ENCODE measurements at regions not wholly inside any gene's neighbourhood (a gene's known extent, or its start where the extent isn't known, plus 50 kb on each side); places are given as distances from the start of the nearest gene placed in this dataset.

DNA sequence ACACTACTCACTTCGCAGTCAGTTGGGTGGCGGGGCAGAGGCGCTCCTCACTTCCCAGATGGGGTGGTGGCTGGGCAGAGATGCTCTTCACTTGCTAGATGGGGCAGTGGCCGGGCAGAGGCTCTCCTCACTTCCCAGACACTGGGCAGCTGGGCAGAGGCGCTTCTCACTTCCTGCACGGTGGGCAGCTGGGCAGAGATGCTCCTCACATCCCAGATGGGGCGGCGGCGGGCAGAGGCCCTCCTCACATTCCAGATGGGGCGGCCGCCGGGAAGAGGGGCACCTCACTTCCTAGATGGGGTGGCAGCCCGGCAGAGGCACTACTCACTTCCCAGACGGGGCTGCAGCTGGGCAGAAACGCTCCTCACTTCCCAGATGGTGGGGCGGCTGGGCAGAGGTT is 199.8 kb downstream of the RTL9 start:
- TF ChIP-seq, protein P1, sequence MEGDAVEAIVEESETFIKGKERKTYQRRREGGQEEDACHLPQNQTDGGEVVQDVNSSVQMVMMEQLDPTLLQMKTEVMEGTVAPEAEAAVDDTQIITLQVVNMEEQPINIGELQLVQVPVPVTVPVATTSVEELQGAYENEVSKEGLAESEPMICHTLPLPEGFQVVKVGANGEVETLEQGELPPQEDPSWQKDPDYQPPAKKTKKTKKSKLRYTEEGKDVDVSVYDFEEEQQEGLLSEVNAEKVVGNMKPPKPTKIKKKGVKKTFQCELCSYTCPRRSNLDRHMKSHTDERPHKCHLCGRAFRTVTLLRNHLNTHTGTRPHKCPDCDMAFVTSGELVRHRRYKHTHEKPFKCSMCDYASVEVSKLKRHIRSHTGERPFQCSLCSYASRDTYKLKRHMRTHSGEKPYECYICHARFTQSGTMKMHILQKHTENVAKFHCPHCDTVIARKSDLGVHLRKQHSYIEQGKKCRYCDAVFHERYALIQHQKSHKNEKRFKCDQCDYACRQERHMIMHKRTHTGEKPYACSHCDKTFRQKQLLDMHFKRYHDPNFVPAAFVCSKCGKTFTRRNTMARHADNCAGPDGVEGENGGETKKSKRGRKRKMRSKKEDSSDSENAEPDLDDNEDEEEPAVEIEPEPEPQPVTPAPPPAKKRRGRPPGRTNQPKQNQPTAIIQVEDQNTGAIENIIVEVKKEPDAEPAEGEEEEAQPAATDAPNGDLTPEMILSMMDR (IDR thresholded peaks at IDR 0.05; ENCODE audit: insufficient read depth, low read length), result no peak
- TF ChIP-seq, protein P2, sequence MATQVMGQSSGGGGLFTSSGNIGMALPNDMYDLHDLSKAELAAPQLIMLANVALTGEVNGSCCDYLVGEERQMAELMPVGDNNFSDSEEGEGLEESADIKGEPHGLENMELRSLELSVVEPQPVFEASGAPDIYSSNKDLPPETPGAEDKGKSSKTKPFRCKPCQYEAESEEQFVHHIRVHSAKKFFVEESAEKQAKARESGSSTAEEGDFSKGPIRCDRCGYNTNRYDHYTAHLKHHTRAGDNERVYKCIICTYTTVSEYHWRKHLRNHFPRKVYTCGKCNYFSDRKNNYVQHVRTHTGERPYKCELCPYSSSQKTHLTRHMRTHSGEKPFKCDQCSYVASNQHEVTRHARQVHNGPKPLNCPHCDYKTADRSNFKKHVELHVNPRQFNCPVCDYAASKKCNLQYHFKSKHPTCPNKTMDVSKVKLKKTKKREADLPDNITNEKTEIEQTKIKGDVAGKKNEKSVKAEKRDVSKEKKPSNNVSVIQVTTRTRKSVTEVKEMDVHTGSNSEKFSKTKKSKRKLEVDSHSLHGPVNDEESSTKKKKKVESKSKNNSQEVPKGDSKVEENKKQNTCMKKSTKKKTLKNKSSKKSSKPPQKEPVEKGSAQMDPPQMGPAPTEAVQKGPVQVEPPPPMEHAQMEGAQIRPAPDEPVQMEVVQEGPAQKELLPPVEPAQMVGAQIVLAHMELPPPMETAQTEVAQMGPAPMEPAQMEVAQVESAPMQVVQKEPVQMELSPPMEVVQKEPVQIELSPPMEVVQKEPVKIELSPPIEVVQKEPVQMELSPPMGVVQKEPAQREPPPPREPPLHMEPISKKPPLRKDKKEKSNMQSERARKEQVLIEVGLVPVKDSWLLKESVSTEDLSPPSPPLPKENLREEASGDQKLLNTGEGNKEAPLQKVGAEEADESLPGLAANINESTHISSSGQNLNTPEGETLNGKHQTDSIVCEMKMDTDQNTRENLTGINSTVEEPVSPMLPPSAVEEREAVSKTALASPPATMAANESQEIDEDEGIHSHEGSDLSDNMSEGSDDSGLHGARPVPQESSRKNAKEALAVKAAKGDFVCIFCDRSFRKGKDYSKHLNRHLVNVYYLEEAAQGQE (IDR thresholded peaks at IDR 0.05; ENCODE audit: insufficient replicate concordance, low read depth), result no peak
- TF ChIP-seq POLR2AphosphoS5 (IDR thresholded peaks at IDR 0.05; ENCODE audit: low read depth) (no peak), GABPA (IDR thresholded peaks at IDR 0.05; ENCODE audit: low read depth) (no peak), SPI1 (IDR thresholded peaks at IDR 0.05; ENCODE audit: borderline replicate concordance, low read depth) (no peak)
